ENCODE measurements at regions not wholly inside any gene's neighbourhood (a gene's known extent, or its start where the extent isn't known, plus 50 kb on each side); places are given as distances from the start of the nearest gene placed in this dataset.

GRCh38 chr2:126817172-126817571 lies 81.5 kb upstream of the TEX51 start:
- BruUV-seq (replicated peaks): no TSS peak
- TF ChIP-seq POLR2A (IDR thresholded peaks at IDR 0.05; ENCODE audit: borderline replicate concordance, extremely low read depth, insufficient read depth, insufficient read length): no peak
- ChIA-PET RAD21 (ENCODE audit: low non-redundant PET in 1 of 2, low total read pairs in 2 of 2, uncharacterized antibody in 2 of 2, unreplicated experiment in 2 of 2) (no interaction called here), CTCF (no interaction called here), POLR2A (no interaction called here)
- no peak overlapping the region for H3K9ac ChIP-seq (ENCODE audit: low read length)
- no peaks in the 10 kb centered on the region for H4K20me1 ChIP-seq (ENCODE audit: insufficient read depth)
- H3K4me3 ChIP-seq (replicated peaks in 1 of 2; ENCODE audit: low read depth in 1 of 2, low read length in 2 of 2): no peak overlapping the region
- no peaks in the 10 kb centered on the region for H3K4me1 ChIP-seq (ENCODE audit: control insufficient read depth in 1 of 2, insufficient read depth in 2 of 2, low read length in 2 of 2)
- H3K36me3 ChIP-seq (ENCODE audit: control insufficient read depth in 1 of 2, insufficient read depth in 2 of 2, low read length in 2 of 2): no peaks in the 10 kb centered on the region
- H3K27ac ChIP-seq (ENCODE audit: low read depth, low read length): no peak overlapping the region
- H3K9me2 ChIP-seq (ENCODE audit: insufficient read depth): no peaks in the 10 kb centered on the region
- H3K27me3 ChIP-seq (ENCODE audit: insufficient read depth, low read length): peaks cover 27% of the 10 kb centered on the region; the same call in 1 of the 2 replicates
- intact Hi-C loops (cut with micrococcal nuclease): no loop called here
- no peak overlapping the region for H2AFZ ChIP-seq (ENCODE audit: low read depth, low read length, poor library complexity, severe bottlenecking)
- DNase-seq (ENCODE audit: low read depth, low spot score) (no peak), ATAC-seq (no peak)
- H3K79me2 ChIP-seq (ENCODE audit: insufficient read depth, low read length): no peaks in the 10 kb centered on the region
- no peak overlapping the region for H3K4me2 ChIP-seq (ENCODE audit: low read length)
- no peaks in the 10 kb centered on the region for H3K9me3 ChIP-seq (ENCODE audit: control insufficient read depth in 1 of 2, insufficient read depth in 1 of 2, low read depth in 1 of 2, low read length in 2 of 2)

- CTCF ChIA-PET: no interaction called here
- Histone ChIP-seq H3K9ac (ENCODE audit: low read length) (no peak overlapping the region), H3K79me2 (ENCODE audit: insufficient read depth, low read length) (no peaks in the 10 kb centered on the region), H3K27ac (ENCODE audit: low read depth, low read length) (no peak overlapping the region), H3K4me3 (replicated peaks in 1 of 2; ENCODE audit: low read depth in 1 of 2, low read length in 2 of 2) (no peak overlapping the region), H3K4me2 (ENCODE audit: low read length) (no peak overlapping the region), H3K4me1 (ENCODE audit: control insufficient read depth in 1 of 2, insufficient read depth in 2 of 2, low read length in 2 of 2) (no peaks in the 10 kb centered on the region), H3K9me2 (ENCODE audit: insufficient read depth) (no peaks in the 10 kb centered on the region), H4K20me1 (ENCODE audit: insufficient read depth) (no peaks in the 10 kb centered on the region), H3K9me3 (ENCODE audit: control insufficient read depth in 1 of 2, insufficient read depth in 1 of 2, low read depth in 1 of 2, low read length in 2 of 2) (no peaks in the 10 kb centered on the region), H3K27me3 (ENCODE audit: insufficient read depth, low read length) (peaks cover 27% of the 10 kb centered on the region), H2AFZ (ENCODE audit: low read depth, low read length, poor library complexity, severe bottlenecking) (no peak overlapping the region), H3K36me3 (ENCODE audit: control insufficient read depth in 1 of 2, insufficient read depth in 2 of 2, low read length in 2 of 2) (no peaks in the 10 kb centered on the region)
- no peak for ATAC-seq
- no TSS peak for BruUV-seq (replicated peaks)
- no peak for TF ChIP-seq ZNF274 (IDR thresholded peaks at IDR 0.05; ENCODE audit: low read depth, low read length)
- no peak for TF ChIP-seq ATF3 (IDR thresholded peaks at IDR 0.05)
- TF ChIP-seq SIN3A (IDR thresholded peaks at IDR 0.05; ENCODE audit: low read depth): no peak
- no peak for TF ChIP-seq CTCF (IDR thresholded peaks at IDR 0.05 in 2 of 3, conservative IDR thresholded peaks at IDR 0.05 in 1 of 3; ENCODE audit: borderline replicate concordance in 1 of 3, insufficient read depth in 1 of 3, low read depth in 2 of 3, low read length in 2 of 3)
- TF ChIP-seq EZH2 (IDR thresholded peaks at IDR 0.05): no peak
- POLR2A ChIA-PET: no interaction called here
- DNase-seq (ENCODE audit: low read depth, low spot score): no peak
- intact Hi-C loops (cut with micrococcal nuclease): no loop called here
- RAD21 ChIA-PET (ENCODE audit: low non-redundant PET in 1 of 2, low total read pairs in 2 of 2, uncharacterized antibody in 2 of 2, unreplicated experiment in 2 of 2): no interaction called here
Observed at GRCh38 chr2:126822115-126822514, 76.6 kb upstream of the TEX51 start.
